HEK293 (cell line): ENCODE measurements at regions not wholly inside any gene's neighbourhood (a gene's known extent, or its start where the extent isn't known, plus 50 kb on each side); places are given as distances from the start of the nearest gene placed in this dataset.

Source experiments
- CTCF ChIA-PET: fragments of 350-600 bp; formaldehyde crosslinking; extraction: SDS; loops from one replicate; lab custom pipeline; 2021; ENCODE audit warnings: antibody characterized with exemption; lab: Yijun Ruan, JAX
- POLR2A ChIA-PET: fragments of 300-600 bp; formaldehyde crosslinking; extraction: SDS; loops from one replicate; lab custom pipeline; 2020; ENCODE audit warnings: antibody characterized with exemption, inconsistent platforms; lab: Yijun Ruan, JAX
- H3K27ac ChIP-seq: fragments of 200-500 bp; sonication (Bioruptor generic); 2 replicates; pipeline ENCODE4 v1.5.1; 2014; ENCODE audit warnings: low read depth, low read length, control low read depth, inconsistent platforms; ENCODE audit errors: extremely low read depth
- H3K36me3 ChIP-seq, 2 experiments: fragments of 200-500 bp in 1 of 2; sonication (Bioruptor generic) in 1 of 2; 1 replicate in 1 of 2; 2 replicates in 1 of 2; pipeline ENCODE4 v1.5.1; 2014 to 2017; ENCODE audit warnings: inconsistent platforms in 2 of 2, low read length in 2 of 2; ENCODE audit not compliant: control insufficient read depth in 2 of 2, insufficient read depth in 1 of 2
- H3K4me1 ChIP-seq: fragments of 200-500 bp; sonication (Bioruptor generic); 2 replicates; pipeline ENCODE4 v1.5.1; 2014; ENCODE audit warnings: mild to moderate bottlenecking, low read length, inconsistent platforms; ENCODE audit not compliant: control insufficient read depth, insufficient read depth
- H3K4me3 ChIP-seq: 2 replicates; pipeline ENCODE4 v1.5.1; 2011; ENCODE audit warnings: low read depth, mild to moderate bottlenecking, control low read depth, low read length, moderate library complexity
- H3K9me3 ChIP-seq: fragments of 200-500 bp; sonication (Bioruptor generic); 2 replicates; pipeline ENCODE4 v1.5.1; 2014; ENCODE audit warnings: low read depth, low read length, inconsistent platforms; ENCODE audit not compliant: control insufficient read depth, insufficient read depth
- HOXA7 ChIP-seq: sonication (generic); formaldehyde crosslinking; IDR thresholded peaks from 2 replicates; pipeline ENCODE4 v1.8.1; 2022; ENCODE audit warnings: missing genetic modification reagents, borderline replicate concordance
- MYNN ChIP-seq: fragments of 450-650 bp; formaldehyde crosslinking; IDR thresholded peaks from 2 replicates; pipeline ENCODE4 v1.5.1; 2016; ENCODE audit warnings: missing biosample characterization, missing genetic modification characterization, borderline replicate concordance
- OVOL3 ChIP-seq: fragments of 450-650 bp; formaldehyde crosslinking; IDR thresholded peaks from 2 replicates; pipeline ENCODE4 v1.5.1; 2016; ENCODE audit warnings: missing biosample characterization, missing genetic modification characterization
- SCRT1 ChIP-seq: fragments of 450-650 bp; formaldehyde crosslinking; IDR thresholded peaks from 2 replicates; pipeline ENCODE4 v1.5.1; 2016; ENCODE audit warnings: missing biosample characterization, missing genetic modification characterization, borderline replicate concordance
- YY2 ChIP-seq: fragments of 450-650 bp; formaldehyde crosslinking; IDR thresholded peaks from 2 replicates; pipeline ENCODE4 v1.5.1; 2016; ENCODE audit warnings: missing biosample characterization, missing genetic modification characterization
- ZBTB48 ChIP-seq: fragments of 450-650 bp; formaldehyde crosslinking; IDR thresholded peaks from 2 replicates; pipeline ENCODE4 v1.5.1; 2016; ENCODE audit warnings: missing biosample characterization, missing genetic modification characterization
- ZFP41 ChIP-seq: fragments of 450-650 bp; formaldehyde crosslinking; IDR thresholded peaks from 2 replicates; pipeline ENCODE4 v1.5.1; 2016; ENCODE audit warnings: missing biosample characterization, missing genetic modification characterization, borderline replicate concordance
- ZNF133 ChIP-seq: fragments of 450-650 bp; formaldehyde crosslinking; IDR thresholded peaks from 2 replicates; pipeline ENCODE4 v1.5.1; 2016; ENCODE audit warnings: missing biosample characterization, missing genetic modification characterization
- ZNF146 ChIP-seq: fragments of 450-650 bp; formaldehyde crosslinking; IDR thresholded peaks from 2 replicates; pipeline ENCODE4 v1.5.1; 2016; ENCODE audit warnings: missing biosample characterization, missing genetic modification characterization
- ZNF155 ChIP-seq: fragments of 450-650 bp; formaldehyde crosslinking; IDR thresholded peaks from 2 replicates; pipeline ENCODE4 v1.5.1; 2016; ENCODE audit warnings: missing biosample characterization, missing genetic modification characterization
- ZNF202 ChIP-seq: fragments of 450-650 bp; formaldehyde crosslinking; IDR thresholded peaks from 2 replicates; pipeline ENCODE4 v1.5.1; 2016; ENCODE audit warnings: missing biosample characterization, missing genetic modification characterization, borderline replicate concordance
- ZNF239 ChIP-seq: fragments of 450-650 bp; formaldehyde crosslinking; IDR thresholded peaks from 2 replicates; pipeline ENCODE4 v1.5.1; 2016; ENCODE audit warnings: missing biosample characterization, missing genetic modification characterization
- ZNF248 ChIP-seq: fragments of 450-650 bp; formaldehyde crosslinking; IDR thresholded peaks from 2 replicates; pipeline ENCODE4 v1.5.1; 2017; ENCODE audit warnings: missing biosample characterization, missing genetic modification characterization
- ZNF324 ChIP-seq: fragments of 450-650 bp; formaldehyde crosslinking; IDR thresholded peaks from 2 replicates; pipeline ENCODE4 v1.5.1; 2016; ENCODE audit warnings: missing biosample characterization, missing genetic modification characterization
- ZNF37A ChIP-seq: fragments of 450-650 bp; IDR thresholded peaks from 2 replicates; pipeline ENCODE4 v1.5.1; 2018; ENCODE audit warnings: missing biosample characterization, missing genetic modification characterization
- ZNF48 ChIP-seq: fragments of 450-650 bp; formaldehyde crosslinking; IDR thresholded peaks from 2 replicates; pipeline ENCODE4 v1.5.1; 2016; ENCODE audit warnings: missing biosample characterization, missing genetic modification characterization
- ZNF530 ChIP-seq: fragments of 450-650 bp; formaldehyde crosslinking; IDR thresholded peaks from 2 replicates; pipeline ENCODE4 v1.5.1; 2016; ENCODE audit warnings: low read depth, missing biosample characterization, missing genetic modification characterization
- ZNF560 ChIP-seq: fragments of 450-650 bp; formaldehyde crosslinking; IDR thresholded peaks from 2 replicates; pipeline ENCODE4 v1.5.1; 2017; ENCODE audit warnings: missing biosample characterization, missing genetic modification characterization, borderline replicate concordance
- ZNF623 ChIP-seq: fragments of 450-650 bp; formaldehyde crosslinking; IDR thresholded peaks from 2 replicates; pipeline ENCODE4 v1.5.1; 2016; ENCODE audit warnings: missing biosample characterization, missing genetic modification characterization
- ZNF747 ChIP-seq: fragments of 450-650 bp; formaldehyde crosslinking; IDR thresholded peaks from 2 replicates; pipeline ENCODE4 v1.5.1; 2016; ENCODE audit warnings: missing biosample characterization, missing genetic modification characterization
- ZNF776 ChIP-seq: fragments of 450-650 bp; formaldehyde crosslinking; IDR thresholded peaks from 2 replicates; pipeline ENCODE4 v1.5.0; 2017; ENCODE audit warnings: missing biosample characterization, missing genetic modification characterization, borderline replicate concordance
- ZNF792 ChIP-seq: fragments of 450-650 bp; formaldehyde crosslinking; IDR thresholded peaks from 2 replicates; pipeline ENCODE4 v1.5.1; 2016; ENCODE audit warnings: missing biosample characterization, missing genetic modification characterization
- ZSCAN23 ChIP-seq: fragments of 450-650 bp; formaldehyde crosslinking; IDR thresholded peaks from 2 replicates; pipeline ENCODE4 v1.5.1; 2016; ENCODE audit warnings: missing biosample characterization, missing genetic modification characterization
- TF ChIP-seq, protein P1 (sequence below): fragments of 450-650 bp; formaldehyde crosslinking; optimal IDR thresholded peaks from 2 replicates; pipeline ENCODE3; 2016; ENCODE audit warnings: missing biosample characterization, mild to moderate bottlenecking, missing genetic modification characterization
- TF ChIP-seq, protein P2 (sequence below): fragments of 450-650 bp; formaldehyde crosslinking; IDR thresholded peaks from 2 replicates; pipeline ENCODE4 v1.5.1; 2016; ENCODE audit warnings: missing biosample characterization, missing genetic modification characterization
- TF ChIP-seq, protein P3 (sequence below): fragments of 450-650 bp; formaldehyde crosslinking; IDR thresholded peaks from 2 replicates; pipeline ENCODE4 v1.5.1; 2017; ENCODE audit warnings: missing biosample characterization, missing genetic modification characterization
- TF ChIP-seq, protein P4 (sequence below): IDR thresholded peaks from 2 replicates; pipeline ENCODE4 v1.6.1; 2011; ENCODE audit warnings: mild to moderate bottlenecking, low read depth, low read length, borderline replicate concordance

DNA sequence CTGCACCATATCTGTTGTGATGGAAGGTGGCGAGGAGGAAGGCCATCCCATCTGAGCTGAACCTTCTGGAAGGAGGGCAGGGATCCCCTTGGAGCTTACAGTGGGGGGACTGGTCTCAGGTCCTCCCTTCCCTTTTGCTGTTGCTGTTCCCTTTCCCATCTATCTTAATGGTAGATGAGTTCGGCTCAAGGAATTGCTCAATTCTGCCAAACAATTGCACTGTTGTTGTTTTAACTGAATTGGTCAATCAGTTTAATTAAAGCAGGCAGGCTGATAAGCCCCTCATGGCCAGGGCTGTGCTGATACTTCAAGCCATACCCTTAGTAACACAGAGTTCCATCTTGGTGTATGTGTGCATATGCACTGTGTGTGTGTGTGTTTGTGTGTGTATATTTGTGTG is 220.4 kb upstream of the FOXF1 start:
- H3K9me3 ChIP-seq: no peaks in the 10 kb centered on the region
- CTCF ChIA-PET: no interaction called here
- TF ChIP-seq ZNF146 (tag by site-specific recombination) (no peak), MYNN (no peak), ZNF324 (no peak), ZNF202 (tag by site-specific recombination) (no peak), YY2 (tag by site-specific recombination) (no peak), ZNF747 (tag by site-specific recombination) (no peak), ZNF239 (tag by site-specific recombination) (no peak), ZNF155 (tag by site-specific recombination) (no peak), ZFP41 (no peak), ZSCAN23 (tag by site-specific recombination) (no peak)
- TF ChIP-seq, protein P1, sequence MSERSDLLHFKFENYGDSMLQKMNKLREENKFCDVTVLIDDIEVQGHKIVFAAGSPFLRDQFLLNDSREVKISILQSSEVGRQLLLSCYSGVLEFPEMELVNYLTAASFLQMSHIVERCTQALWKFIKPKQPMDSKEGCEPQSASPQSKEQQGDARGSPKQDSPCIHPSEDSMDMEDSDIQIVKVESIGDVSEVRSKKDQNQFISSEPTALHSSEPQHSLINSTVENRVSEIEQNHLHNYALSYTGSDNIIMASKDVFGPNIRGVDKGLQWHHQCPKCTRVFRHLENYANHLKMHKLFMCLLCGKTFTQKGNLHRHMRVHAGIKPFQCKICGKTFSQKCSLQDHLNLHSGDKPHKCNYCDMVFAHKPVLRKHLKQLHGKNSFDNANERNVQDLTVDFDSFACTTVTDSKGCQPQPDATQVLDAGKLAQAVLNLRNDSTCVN (tag by site-specific recombination): no peak
- TF ChIP-seq, protein P2, sequence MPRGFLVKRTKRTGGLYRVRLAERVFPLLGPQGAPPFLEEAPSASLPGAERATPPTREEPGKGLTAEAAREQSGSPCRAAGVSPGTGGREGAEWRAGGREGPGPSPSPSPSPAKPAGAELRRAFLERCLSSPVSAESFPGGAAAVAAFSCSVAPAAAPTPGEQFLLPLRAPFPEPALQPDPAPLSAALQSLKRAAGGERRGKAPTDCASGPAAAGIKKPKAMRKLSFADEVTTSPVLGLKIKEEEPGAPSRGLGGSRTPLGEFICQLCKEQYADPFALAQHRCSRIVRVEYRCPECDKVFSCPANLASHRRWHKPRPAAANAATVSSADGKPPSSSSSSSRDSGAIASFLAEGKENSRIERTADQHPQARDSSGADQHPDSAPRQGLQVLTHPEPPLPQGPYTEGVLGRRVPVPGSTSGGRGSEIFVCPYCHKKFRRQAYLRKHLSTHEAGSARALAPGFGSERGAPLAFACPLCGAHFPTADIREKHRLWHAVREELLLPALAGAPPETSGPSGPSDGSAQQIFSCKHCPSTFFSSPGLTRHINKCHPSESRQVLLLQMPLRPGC (tag by site-specific recombination): no peak
- no peaks in the 10 kb centered on the region for H3K4me1 ChIP-seq
- H3K4me3 ChIP-seq: no peak overlapping the region
- POLR2A ChIA-PET: no interaction called here
- H3K36me3 ChIP-seq: no peaks in the 10 kb centered on the region
- no peak overlapping the region for H3K27ac ChIP-seq

DNA sequence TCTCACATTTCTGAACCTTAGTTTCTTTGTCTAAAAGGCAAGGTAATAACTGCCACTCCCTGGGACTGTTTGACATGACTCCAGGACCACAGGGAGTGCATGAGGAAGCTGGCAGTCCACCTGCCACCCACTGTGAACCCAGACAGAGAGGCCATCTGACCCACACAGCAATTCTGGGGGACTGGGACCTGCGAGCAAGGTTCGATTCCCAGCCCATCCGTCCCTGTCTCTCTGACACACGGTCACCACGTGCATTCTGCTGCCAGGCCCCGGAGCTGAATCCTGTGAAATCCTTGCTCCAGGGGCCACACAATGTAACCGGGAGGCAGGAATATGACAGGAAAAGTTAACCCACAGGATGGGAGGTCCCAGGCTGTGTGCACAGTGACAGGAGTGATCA is 218.8 kb upstream of the FOXF1 start:
- Histone ChIP-seq H3K27ac (no peak overlapping the region), H3K36me3 (no peaks in the 10 kb centered on the region), H3K4me3 (no peak overlapping the region), H3K9me3 (no peaks in the 10 kb centered on the region), H3K4me1 (no peaks in the 10 kb centered on the region)
- TF ChIP-seq ZBTB48: no peak
- TF ChIP-seq ZNF776 (tag by site-specific recombination): no peak
- no peak for TF ChIP-seq OVOL3
- TF ChIP-seq ZNF623: no peak
- TF ChIP-seq SCRT1 (tag by site-specific recombination): no peak
- POLR2A ChIA-PET: no interaction called here
- CTCF ChIA-PET: interaction anchor here (0.7 kb wide), 1 partner anchor 220 kb away, joined by 3 read pairs; no protein-coding TSS in a partner anchor

DNA sequence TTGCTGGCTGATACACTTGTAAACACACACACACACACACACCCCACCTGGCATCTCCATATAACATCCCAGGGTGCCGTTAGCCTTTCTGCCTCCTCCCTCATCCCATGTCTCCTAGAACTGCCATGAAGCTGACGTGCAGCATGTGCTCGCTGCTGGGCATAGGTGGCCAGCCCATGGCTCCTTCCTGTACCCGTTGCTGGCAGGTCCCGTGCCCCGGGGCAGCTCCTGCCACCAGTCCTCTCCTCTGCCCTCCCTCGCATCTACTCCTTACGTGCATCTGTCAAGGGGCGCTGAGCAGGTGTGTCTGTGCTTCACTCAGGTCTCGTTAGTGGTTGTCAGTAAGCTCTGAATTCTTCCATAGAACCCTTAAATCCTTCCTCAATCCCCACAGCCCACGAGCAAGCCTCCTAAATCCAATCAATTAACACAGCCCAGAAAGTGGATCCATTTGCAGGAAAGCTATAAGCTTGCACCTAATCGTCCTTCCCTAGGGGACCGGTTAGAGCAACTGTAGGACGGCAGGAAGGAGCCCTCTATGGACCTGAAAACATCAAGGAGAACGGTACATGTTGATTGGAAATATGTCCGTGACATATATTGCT is 218.1 kb upstream of the FOXF1 start:
- H3K4me1 ChIP-seq: no peaks in the 10 kb centered on the region
- CTCF ChIA-PET: interaction anchor here (0.6 to 0.7 kb wide), 3 partner anchors 219 to 247 kb away, joined by 3 read pairs; no protein-coding TSS in a partner anchor
- H3K4me3 ChIP-seq: no peak overlapping the region
- H3K36me3 ChIP-seq: no peaks in the 10 kb centered on the region
- H3K27ac ChIP-seq: no peak overlapping the region
- H3K9me3 ChIP-seq: no peaks in the 10 kb centered on the region
- POLR2A ChIA-PET: no interaction called here
- TF ChIP-seq SCRT1 (tag by site-specific recombination): no peak
- TF ChIP-seq ZNF248 (tag by site-specific recombination): no peak
- no peak for TF ChIP-seq ZNF37A (tag by site-specific recombination)
- no peak for TF ChIP-seq ZNF133 (tag by site-specific recombination)
- no peak for TF ChIP-seq HOXA7 (CRISPR knock-in tag)
- no peak for TF ChIP-seq ZNF530 (tag by site-specific recombination)
- no peak for TF ChIP-seq ZNF560 (tag by site-specific recombination)
- TF ChIP-seq, protein P3, sequence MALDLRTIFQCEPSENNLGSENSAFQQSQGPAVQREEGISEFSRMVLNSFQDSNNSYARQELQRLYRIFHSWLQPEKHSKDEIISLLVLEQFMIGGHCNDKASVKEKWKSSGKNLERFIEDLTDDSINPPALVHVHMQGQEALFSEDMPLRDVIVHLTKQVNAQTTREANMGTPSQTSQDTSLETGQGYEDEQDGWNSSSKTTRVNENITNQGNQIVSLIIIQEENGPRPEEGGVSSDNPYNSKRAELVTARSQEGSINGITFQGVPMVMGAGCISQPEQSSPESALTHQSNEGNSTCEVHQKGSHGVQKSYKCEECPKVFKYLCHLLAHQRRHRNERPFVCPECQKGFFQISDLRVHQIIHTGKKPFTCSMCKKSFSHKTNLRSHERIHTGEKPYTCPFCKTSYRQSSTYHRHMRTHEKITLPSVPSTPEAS (tag by site-specific recombination): no peak
- no peak for TF ChIP-seq ZNF48 (tag by site-specific recombination)
- TF ChIP-seq, protein P4, sequence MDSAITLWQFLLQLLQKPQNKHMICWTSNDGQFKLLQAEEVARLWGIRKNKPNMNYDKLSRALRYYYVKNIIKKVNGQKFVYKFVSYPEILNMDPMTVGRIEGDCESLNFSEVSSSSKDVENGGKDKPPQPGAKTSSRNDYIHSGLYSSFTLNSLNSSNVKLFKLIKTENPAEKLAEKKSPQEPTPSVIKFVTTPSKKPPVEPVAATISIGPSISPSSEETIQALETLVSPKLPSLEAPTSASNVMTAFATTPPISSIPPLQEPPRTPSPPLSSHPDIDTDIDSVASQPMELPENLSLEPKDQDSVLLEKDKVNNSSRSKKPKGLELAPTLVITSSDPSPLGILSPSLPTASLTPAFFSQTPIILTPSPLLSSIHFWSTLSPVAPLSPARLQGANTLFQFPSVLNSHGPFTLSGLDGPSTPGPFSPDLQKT: no peak
- no peak for TF ChIP-seq ZNF792 (tag by site-specific recombination)
